ENCODE measurements at regions not wholly inside any gene's neighbourhood (a gene's known extent, or its start where the extent isn't known, plus 50 kb on each side); places are given as distances from the start of the nearest gene placed in this dataset.

DNA sequence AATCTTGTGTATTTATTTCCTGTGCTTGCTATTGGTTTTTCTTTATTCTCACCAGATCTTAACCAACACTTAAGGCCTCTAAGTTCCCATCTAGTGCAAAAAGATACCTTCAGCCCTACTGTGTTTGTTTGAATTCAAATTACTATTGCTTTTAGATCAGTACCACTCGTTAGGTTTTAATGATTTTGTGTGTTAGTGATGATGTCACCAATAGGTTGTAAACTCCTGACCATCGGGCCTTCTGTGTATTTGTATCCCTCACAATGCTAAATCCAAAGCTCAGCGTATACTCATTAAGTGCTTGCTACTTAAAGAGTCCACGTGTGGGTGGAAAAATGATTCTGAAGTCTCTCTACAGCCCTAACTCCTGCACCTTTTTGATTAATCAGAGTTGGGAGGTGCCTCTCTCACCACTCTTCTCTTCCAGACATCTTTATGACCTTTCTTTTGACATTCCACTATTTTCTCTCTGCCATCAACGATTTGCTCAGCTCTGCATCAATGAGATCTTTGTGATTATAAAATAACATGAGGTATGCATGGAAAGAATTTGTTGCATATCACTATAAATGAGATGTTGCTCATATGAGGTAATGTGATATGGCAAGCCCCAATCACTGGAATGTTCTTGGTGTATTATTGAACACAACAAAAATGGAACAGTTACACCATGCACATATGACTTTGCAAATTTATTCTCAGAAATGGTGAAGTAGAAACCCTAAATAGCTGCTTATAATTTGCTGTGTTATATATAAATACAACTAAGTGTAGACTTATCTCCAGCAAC lies 55.1 kb upstream of the LAMA2 start:
- no peak for DNase-seq (ENCODE audit: extremely low read depth, low read depth)
- TF ChIP-seq, protein P1, sequence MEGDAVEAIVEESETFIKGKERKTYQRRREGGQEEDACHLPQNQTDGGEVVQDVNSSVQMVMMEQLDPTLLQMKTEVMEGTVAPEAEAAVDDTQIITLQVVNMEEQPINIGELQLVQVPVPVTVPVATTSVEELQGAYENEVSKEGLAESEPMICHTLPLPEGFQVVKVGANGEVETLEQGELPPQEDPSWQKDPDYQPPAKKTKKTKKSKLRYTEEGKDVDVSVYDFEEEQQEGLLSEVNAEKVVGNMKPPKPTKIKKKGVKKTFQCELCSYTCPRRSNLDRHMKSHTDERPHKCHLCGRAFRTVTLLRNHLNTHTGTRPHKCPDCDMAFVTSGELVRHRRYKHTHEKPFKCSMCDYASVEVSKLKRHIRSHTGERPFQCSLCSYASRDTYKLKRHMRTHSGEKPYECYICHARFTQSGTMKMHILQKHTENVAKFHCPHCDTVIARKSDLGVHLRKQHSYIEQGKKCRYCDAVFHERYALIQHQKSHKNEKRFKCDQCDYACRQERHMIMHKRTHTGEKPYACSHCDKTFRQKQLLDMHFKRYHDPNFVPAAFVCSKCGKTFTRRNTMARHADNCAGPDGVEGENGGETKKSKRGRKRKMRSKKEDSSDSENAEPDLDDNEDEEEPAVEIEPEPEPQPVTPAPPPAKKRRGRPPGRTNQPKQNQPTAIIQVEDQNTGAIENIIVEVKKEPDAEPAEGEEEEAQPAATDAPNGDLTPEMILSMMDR (IDR thresholded peaks at IDR 0.05; ENCODE audit: low read depth, low read length), result no peak

DNA sequence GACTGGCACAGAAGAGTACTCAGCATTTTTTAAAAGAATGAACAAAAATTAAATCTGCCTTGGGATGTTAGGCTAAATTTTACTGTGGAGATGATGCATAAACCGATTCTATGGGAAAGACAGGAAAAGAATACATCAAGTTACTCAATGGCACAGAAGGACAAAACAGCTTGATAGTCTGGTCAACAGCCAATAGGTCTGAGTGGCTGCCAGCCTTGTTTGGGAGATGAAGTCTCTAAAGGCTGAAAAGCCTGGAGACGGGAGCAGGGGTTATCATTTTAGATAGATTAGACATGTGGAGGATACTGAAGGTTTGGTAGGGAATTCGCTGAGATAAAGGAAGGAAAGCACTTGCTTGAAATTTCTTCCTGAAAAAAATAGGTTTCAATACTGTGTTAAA lies 56.3 kb upstream of the LAMA2 start:
- DNase-seq (ENCODE audit: extremely low read depth, low read depth), result no peak
- TF ChIP-seq, protein P1 (IDR thresholded peaks at IDR 0.05; ENCODE audit: low read depth, low read length), result no peak

DNA sequence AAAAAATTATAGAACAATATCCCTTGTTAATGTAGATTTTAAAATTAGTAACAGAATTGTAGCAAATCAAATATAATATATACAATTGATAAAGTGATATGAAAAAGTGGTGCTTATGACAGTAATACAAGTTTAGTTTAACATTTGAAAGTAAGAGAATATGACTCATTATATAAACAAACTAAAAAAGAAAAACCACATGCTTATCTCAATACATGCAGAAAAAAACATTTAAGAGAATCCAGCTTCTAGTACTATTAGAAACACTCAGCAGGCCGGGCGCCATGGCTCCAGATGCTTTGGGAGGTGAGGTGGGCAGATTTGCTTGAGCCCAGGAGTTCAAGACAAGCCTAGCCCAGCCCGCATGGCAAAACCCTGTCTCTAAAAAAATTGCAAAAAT lies 60.7 kb upstream of the LAMA2 start:
- DNase-seq (ENCODE audit: extremely low read depth, low read depth), result no peak
- TF ChIP-seq, protein P1 (IDR thresholded peaks at IDR 0.05; ENCODE audit: low read depth, low read length), result no peak

DNA sequence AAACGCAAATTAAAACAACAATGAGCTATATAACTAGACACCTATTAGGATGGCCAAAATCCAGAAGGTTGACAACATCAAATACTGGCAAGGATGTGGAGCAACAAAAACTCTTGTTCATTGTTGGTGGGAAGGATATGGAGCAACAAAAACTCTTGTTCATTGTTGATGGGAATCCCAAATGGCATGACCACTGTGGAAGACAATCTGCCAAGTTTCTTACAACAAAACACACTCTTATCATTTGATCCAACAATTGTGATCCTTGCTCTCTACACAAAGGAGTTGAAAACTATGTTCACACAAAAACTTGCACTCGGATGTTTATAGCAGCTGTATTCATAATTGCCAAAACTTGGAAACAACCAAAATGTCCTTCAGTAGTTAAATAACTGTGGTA lies 61.8 kb upstream of the LAMA2 start:
- no peak for DNase-seq (ENCODE audit: extremely low read depth, low read depth)
- TF ChIP-seq, protein P1 (IDR thresholded peaks at IDR 0.05; ENCODE audit: low read depth, low read length), result no peak

DNA sequence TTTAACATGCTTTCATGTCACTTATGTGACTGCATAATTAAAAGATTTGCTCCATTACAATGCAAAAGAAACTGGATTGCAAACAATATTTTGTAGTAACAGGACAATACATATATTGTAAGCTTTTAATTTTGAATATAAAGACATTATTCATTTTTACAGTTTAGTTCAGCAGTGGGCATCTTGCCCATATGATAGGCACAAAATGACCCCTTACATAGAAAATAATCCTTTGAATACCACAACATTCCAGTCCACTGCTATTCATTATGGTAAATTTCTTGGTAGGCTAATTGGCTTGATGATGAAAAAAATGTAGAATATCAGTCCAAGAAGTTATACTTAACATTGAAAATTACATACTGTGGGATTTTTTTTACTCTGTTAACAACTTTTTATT lies 74.1 kb upstream of the LAMA2 start:
- TF ChIP-seq, protein P1 (IDR thresholded peaks at IDR 0.05; ENCODE audit: low read depth, low read length), result no peak
- no peak for DNase-seq (ENCODE audit: extremely low read depth, low read depth)

DNA sequence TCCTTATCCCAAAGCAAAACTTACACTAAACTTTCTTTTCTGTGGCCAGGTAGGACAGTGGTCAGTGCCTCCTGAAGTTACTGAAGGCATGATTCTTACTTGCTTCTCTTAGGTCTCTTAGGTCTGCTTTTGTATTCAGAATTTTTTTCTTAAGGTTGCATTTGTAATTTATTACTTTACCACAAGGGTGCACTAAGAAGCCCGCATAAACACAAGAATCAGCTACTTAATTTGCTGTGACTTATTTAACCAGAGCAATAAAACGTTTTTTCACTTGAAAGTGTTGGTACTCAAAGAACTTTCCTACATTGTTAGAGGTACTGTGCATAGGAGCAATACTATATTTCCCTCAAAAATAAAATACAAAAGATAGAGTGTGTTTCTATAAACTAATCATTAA lies 75.4 kb upstream of the LAMA2 start:
- DNase-seq (ENCODE audit: extremely low read depth, low read depth), result no peak
- TF ChIP-seq, protein P1 (IDR thresholded peaks at IDR 0.05; ENCODE audit: low read depth, low read length), result peak; percentile 46

DNA sequence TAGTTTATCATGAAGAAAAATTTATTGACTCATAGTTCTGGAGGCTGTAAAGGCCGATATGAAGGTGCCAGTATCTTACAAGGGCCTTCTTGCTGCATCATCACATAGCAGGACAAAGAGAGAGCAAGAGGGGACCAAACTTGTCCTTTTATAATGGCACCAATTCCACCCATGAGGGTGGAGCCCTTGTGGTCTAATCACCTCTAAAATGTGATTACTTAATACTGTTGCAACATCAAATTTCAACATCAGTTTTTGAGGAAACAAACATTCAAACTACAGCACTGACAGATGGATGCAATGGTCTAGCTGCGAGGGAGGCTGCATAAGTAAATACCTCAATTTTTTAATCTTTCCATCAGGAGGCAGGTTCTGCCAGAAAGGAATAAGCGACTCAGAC lies 76.7 kb upstream of the LAMA2 start:
- TF ChIP-seq, protein P1 (IDR thresholded peaks at IDR 0.05; ENCODE audit: low read depth, low read length), result no peak
- DNase-seq (ENCODE audit: extremely low read depth, low read depth), result no peak

Data from AG09319 (cell line).